ENCODE measurements at regions not wholly inside any gene's neighbourhood (a gene's known extent, or its start where the extent isn't known, plus 50 kb on each side); places are given as distances from the start of the nearest gene placed in this dataset.
A peak's percentile ranks its signal among the peaks of the same experiment; 100 is the strongest.

- peak; percentile 35 for DNase-seq (ENCODE audit: low read depth, low spot score)
Measured at GRCh38 chr7:47724335-47724982, 142.5 kb upstream of the TNS3 start.

GRCh38 chr7:47722126-47722525 lies 140.2 kb upstream of the TNS3 start:
- DNase-seq (ENCODE audit: low read depth, low spot score) = no peak

- no peak for DNase-seq (ENCODE audit: low read depth, low spot score)
Measured at GRCh38 chr7:47721670-47722069, 139.8 kb upstream of the TNS3 start.

- no peak for DNase-seq (ENCODE audit: low read depth, low spot score)
Measured at GRCh38 chr7:47720907-47721244, 139.0 kb upstream of the TNS3 start.

GRCh38 chr7:47720141-47720906 lies 138.4 kb upstream of the TNS3 start:
- no peak for DNase-seq (ENCODE audit: low read depth, low spot score)

GRCh38 chr7:47719675-47720074 lies 137.8 kb upstream of the TNS3 start:
- DNase-seq (ENCODE audit: low read depth, low spot score) = no peak

GRCh38 chr7:47715631-47716068 lies 133.7 kb upstream of the TNS3 start:
- no peak for DNase-seq (ENCODE audit: low read depth, low spot score)

GRCh38 chr7:47714669-47715607 lies 133.0 kb upstream of the TNS3 start:
- no peak for DNase-seq (ENCODE audit: low read depth, low spot score)

GRCh38 chr7:47713595-47713994 lies 131.7 kb upstream of the TNS3 start:
- no peak for DNase-seq (ENCODE audit: low read depth, low spot score)

- DNase-seq (ENCODE audit: low read depth, low spot score) = no peak
Measured at GRCh38 chr7:47712416-47712815, 130.5 kb upstream of the TNS3 start.

GRCh38 chr7:47711776-47712175 lies 129.9 kb upstream of the TNS3 start:
- no peak for DNase-seq (ENCODE audit: low read depth, low spot score)

- no peak for DNase-seq (ENCODE audit: low read depth, low spot score)
Measured at GRCh38 chr7:47710201-47710935, 128.5 kb upstream of the TNS3 start.

- no peak for DNase-seq (ENCODE audit: low read depth, low spot score)
Measured at GRCh38 chr7:47709451-47709850, 127.5 kb upstream of the TNS3 start.

GRCh38 chr7:47709051-47709450 lies 127.1 kb upstream of the TNS3 start:
- no peak for DNase-seq (ENCODE audit: low read depth, low spot score)

GRCh38 chr7:47707583-47707982 lies 125.7 kb upstream of the TNS3 start:
- no peak for DNase-seq (ENCODE audit: low read depth, low spot score)

GRCh38 chr7:47704936-47705335 lies 123.0 kb upstream of the TNS3 start:
- DNase-seq (ENCODE audit: low read depth, low spot score) = no peak

GRCh38 chr7:47702080-47702479 lies 120.2 kb upstream of the TNS3 start:
- no peak for DNase-seq (ENCODE audit: low read depth, low spot score)

GRCh38 chr7:47698386-47698785 lies 116.5 kb upstream of the TNS3 start:
- no peak for DNase-seq (ENCODE audit: low read depth, low spot score)

- DNase-seq (ENCODE audit: low read depth, low spot score) = no peak
Measured at GRCh38 chr7:47697543-47697942, 115.6 kb upstream of the TNS3 start.

- DNase-seq (ENCODE audit: low read depth, low spot score) = no peak
Measured at GRCh38 chr7:47696152-47696710, 114.3 kb upstream of the TNS3 start.

GRCh38 chr7:47693216-47693615 lies 111.3 kb upstream of the TNS3 start:
- DNase-seq (ENCODE audit: low read depth, low spot score) = no peak
